ENCODE measurements at regions not wholly inside any gene's neighbourhood (a gene's known extent, or its start where the extent isn't known, plus 50 kb on each side); places are given as distances from the start of the nearest gene placed in this dataset.

DNA sequence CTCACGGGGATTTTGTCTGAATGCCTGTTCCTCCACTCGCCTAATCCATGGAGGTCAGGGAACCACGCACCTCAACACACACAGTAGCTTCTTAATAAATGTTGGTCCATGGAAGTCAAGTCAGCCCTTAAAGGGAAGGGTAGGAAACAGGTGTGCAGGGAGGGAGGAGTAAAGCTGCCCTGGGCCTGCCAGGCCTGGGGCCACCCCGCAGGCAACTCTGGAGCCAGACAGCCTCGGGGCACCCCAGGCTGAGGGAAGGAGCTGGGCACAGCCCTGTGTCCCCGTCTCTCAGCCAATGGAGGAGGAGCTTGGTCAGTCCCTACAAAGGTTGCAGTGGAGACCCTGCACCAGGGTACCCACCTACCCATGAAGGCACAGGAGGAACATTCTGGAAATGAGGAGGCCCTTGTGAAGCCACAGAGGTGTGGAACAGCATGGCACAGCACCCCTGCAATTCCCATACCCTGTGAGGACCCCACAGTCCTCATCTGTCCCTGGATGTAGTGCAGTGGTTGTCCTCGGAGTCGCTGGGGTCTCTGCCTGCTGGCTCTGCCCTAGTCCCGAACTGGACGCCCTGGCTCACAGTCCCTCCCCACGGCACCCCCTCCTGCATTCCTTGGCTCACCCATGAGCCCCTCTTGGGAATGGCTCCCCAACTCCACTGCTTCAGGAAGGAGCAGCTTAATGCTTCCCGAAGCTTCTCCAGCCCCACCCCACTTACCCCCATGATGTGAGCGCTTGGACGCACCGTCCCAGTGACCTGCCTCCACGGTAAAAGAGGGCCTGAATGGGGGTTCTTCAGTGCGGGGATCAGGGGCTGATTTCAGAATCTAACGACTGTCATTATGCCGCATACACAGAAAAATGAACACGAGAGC, 79.2 kb upstream of the INSIG1 start:
- no peak for TF ChIP-seq CTCF (IDR thresholded peaks at IDR 0.05)
- TF ChIP-seq POLR2A (IDR thresholded peaks at IDR 0.05) = no peak
